NT2/D1 (cell line): ENCODE measurements at regions not wholly inside any gene's neighbourhood (a gene's known extent, or its start where the extent isn't known, plus 50 kb on each side); places are given as distances from the start of the nearest gene placed in this dataset.

Experiments
- YY1 ChIP-seq: IDR thresholded peaks from 2 replicates; pipeline ENCODE4 v1.6.1; 2011; ENCODE audit not compliant: insufficient read length, insufficient read depth
- ZNF274 ChIP-seq: IDR thresholded peaks from 2 replicates; pipeline ENCODE4 v1.6.1; 2011; ENCODE audit warnings: mild to moderate bottlenecking, low read depth, low read length

- TF ChIP-seq YY1 (no peak), ZNF274 (no peak)
Measured at GRCh38 chr10:43869669-43870322, 221.1 kb upstream of the ZNF32 start.
